CD4-positive, alpha-beta T cell treated with Interleukin-12 subunit alpha and Interleukin-12 subunit beta, for 1 hour (primary cell): ENCODE measurements at regions not wholly inside any gene's neighbourhood (a gene's known extent, or its start where the extent isn't known, plus 50 kb on each side); places are given as distances from the start of the nearest gene placed in this dataset.
"Not testable (repeated sequence)": the region's sequence is repeated elsewhere in the genome, so short reads cannot be mapped to it uniquely, and the experiment has no call there.

Source experiments
- DNase-seq: peaks from one replicate; pipeline ENCODE4 v3.0.0-alpha.2; 2020

DNA sequence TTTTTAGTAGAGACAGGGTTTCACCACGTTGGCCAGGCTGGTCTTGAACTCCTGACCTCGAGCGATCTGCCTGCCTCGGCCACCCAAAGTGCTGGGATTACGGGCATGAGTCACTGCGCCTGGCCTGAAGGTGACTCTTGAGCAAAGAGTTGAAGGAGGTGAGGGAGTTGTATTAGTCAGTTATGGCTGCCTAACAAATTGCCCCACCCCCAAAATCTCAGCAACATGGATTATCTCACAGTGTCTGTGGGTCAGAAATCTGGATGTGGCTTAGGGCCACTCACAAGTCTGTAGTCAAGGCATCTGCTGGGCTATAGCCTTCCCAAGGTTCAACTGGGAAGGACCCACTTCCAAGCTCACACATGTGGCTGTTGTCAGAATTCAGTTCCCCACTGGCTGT, 52.8 kb upstream of the ADGRE5 start:
- DNase-seq = no peak

DNA sequence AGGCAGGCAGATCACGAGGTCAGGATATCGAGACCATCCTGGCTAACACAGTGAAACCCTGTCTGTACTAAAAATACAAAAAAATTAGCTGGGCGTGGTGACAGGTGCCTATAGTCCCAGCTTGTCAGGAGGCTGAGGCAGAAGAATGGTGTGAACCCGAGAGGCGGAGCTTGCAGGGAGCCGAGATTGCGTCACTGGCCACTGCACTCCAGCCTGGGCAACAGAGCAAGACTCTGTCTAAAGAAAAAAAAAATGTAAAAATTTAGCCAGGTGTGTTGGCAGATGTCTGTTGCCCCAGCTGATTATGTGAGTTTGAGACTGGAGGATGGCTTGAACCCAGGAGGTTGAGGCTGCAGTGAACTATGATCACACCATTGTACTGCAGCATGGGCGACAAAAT, 54.2 kb upstream of the ADGRE5 start:
- not testable (repeated sequence) for DNase-seq

DNA sequence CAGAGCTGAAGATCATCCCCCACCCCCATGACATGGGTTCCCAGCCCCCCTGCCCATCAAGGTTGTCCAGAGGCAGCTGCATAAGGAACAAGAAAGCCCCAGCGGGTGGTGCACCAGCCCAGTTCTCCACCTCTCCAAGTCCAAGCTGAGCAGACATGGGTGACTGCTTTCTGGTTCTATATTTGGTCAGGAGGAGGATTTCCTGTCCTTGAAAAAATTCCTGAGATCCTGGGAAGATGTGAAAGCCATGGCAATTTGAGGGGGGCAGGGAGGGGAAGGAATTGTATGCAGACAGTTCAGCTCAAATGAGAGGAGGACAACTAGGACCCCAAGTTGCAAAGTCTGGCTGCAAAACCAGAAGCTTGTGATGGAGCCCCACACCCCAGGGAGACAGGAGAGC, 55.4 kb upstream of the ADGRE5 start:
- no peak for DNase-seq

DNA sequence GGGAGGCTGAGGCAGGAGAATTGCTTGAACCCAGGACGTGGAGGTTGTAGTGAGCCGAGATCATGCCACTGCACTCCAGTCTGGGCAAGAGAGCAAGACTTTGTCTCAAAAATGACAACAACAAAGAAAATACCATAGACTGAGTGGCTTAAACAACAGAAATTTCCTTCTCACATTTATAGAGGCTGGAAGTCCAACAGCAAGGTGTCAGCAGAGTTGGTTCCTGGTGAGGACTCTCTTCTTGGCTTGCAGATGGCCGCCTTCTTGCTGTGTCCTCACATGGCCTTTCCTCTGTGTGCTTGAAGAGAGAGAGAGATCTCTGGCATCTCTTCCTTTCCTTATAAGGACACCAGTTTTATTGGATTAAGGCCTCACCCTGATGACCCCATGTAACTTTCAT, 56.1 kb upstream of the ADGRE5 start:
- no peak for DNase-seq

DNA sequence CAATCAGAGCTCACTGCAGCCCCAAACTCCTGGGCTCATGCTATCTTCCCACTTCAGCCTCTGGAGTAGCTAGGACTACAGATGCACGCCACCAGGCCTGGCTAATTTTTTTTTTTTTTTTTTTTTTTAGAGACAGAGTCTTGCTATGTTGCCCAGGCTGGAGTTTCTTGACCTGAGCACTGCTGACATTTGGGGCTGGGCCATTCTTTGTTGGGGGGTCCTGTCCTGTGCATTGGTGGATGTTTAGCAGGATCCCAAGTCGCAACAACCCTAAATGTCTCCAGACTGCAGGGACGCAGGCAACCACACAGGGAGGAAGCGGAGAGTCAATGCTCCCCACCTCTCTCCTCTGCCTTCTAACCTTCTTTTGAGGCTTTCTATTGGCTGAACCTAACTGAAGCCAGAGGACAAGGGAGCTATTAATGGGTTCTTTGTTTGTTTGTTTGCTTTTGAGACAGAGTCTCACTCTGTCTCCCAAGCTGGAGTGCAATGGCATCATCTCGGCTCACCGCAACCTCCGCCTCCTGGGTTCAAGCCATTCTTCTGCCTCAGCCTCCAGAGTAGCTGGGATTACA, 58.3 kb upstream of the ADGRE5 start:
- no peak for DNase-seq

DNA sequence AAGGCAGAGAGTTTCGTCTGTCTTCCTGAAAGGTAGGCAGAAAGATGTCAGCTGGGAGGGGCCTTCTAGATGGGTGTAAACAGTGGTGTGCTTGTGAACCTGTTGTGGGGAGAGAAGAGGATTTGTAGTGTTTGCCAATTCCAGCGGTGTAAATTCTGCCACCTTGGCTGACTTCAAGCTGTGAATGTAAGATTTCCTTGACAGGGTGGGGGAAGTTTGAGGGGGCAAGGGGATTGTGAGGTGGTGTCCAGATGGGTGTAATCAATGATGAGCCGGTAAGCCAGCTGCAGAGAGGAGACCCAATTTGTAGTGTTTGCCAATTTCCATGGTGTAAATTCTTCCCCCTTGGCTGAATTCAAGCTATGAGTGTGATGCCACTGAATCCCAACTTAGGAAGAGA, 61.0 kb upstream of the ADGRE5 start:
- DNase-seq = no peak

DNA sequence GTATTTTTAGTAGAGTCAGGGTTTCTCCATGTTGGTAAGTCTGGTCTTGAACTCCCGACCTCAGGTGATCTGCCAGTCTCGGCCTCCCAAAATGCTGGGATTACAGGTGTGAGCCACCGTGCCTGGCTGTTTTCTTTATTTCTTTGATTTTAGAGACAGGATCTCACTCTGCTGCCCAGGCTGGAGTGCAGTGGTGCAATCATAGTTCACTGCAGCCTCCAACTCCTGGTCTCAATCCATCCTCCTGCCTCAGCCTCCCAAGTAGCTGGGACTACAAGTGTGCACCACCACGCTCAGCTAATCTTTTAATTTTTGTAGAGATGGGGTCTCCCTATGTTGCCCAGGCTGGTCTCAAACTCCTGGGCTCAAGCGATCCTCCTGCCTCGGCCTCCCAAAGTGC, 61.5 kb upstream of the ADGRE5 start:
- not testable (repeated sequence) for DNase-seq

DNA sequence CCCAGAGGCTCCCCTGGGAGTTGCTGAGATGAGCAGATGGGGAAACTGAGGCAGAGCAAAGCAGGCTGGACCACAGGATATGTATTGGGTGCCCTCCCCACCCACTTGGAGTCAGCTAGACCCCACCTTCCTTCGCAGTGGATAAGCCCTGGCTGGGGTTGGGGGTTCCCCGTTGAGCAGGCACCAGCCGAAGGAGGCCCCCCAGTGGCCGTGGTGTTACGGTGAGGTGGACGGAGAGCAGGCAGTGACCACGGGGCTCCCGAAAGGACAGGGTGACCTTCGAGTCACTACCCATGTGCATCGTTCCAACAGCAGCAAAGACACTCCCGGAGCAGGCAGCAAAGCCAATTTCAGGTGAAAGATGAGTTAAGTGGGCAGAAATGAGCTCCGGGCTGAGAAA, 62.4 kb upstream of the ADGRE5 start:
- DNase-seq = no peak

DNA sequence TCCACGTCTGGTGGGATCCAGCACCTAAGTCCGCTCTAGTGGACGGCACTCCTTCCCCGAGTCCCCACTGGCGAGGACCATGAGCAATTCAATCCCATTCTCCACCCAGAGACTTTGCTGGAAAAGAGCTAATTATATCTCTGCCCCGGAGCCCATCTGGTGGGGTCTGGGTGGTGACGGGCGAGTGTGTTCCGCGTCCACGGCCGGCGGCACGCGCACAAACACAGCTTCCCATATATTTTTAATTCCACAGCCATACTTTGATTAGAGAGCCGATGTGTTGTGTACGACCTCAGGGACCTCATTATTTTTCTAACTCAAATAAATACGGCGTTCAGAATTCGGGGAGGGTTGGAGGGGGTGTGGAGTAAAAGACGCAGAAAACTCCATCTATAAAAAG, 64.1 kb upstream of the ADGRE5 start:
- no peak for DNase-seq

DNA sequence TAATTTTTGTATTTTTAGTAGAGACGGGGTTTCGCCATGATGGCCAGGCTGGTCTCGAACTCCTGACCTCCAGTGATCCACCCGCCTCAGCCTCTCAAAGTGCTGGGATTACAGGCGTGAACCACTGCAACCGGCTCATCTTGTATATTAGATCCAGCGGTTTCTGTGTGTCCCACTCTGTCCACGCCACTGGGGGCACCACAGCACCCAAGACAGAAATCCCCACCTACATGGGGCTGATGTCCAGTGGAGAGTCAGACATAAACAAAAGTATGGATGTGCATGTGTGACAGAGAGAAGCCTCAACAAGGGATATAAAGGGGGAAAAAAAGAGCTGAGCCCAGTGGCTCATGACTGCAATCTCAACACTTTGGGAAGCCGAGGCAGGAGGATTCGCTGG, 65.8 kb upstream of the ADGRE5 start:
- DNase-seq = no peak

DNA sequence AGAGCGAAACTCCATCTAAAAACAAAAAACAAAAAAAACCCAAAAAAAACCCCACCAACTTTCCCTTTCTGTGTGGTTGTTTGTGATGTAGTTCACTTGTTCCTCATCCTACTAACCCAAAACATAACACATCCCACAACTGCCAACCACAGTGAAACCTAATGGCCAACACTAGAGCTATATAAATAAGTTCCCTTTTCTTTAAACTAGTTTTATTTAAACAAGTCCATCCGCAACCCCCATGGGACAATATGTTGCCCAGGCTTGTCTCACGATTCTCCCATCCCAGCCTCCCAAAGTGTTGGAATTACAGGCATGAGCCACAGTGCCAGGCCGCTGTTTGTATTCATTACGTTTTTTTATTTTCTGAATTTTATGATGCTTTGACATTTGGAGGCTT, 71.2 kb upstream of the ADGRE5 start:
- no peak for DNase-seq

DNA sequence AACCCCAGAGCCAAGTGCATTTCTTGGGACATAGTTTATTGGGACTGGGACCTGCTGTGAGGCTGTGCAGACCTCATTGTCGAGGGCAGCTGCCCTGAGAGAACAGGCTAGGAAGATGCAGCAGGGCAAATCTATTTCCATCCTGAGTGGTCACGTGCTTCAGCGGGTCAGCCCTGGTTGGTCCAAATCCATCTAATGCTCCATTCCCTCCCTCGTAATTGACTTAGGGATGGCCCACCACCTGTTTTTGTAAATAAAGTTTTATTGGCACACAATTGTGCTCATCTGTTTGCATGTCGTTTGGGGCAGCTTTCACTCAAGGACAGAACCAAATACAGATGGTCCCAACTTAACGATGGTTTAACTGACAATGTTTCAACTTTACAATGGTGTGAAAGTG, 75.5 kb upstream of the ADGRE5 start:
- no peak for DNase-seq

DNA sequence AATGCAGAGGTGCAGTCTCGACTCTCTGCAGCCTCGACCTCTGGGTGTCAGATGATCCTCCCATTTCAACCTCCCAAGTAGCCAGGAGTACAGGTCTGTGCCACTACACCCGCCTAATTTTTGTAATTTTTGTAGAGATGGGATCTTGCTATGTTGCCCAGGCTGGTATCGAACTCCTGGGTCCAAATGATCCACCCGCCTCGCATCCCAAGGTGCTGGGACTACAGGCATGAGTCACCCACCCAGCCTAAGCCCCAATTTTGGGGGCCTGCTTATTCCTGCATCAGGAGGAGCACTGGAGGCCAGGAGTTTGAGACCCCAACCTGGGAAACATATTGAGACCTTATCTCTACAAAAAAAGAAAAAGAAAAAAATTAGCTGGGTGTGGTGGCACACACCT, 80.1 kb upstream of the ADGRE5 start:
- no peak for DNase-seq

DNA sequence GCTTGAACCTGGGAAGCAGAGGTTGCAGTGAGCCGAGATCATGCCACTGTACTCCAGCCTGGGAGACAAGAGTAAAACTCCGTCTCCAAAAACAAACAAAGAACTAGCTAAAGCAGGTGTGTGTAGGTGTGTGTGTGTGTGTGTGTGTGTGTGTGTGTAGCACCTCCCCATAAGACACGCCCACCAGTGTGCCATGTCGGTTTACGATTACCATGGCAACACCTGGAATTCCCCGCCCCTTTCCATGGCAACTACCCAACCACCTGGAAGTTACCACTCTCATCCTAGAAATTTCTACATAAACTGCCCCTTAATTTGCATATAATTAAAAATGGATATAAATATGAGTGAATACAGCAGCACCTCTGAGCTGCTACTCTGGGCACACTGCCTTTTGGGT, 80.9 kb upstream of the ADGRE5 start:
- DNase-seq = no peak

DNA sequence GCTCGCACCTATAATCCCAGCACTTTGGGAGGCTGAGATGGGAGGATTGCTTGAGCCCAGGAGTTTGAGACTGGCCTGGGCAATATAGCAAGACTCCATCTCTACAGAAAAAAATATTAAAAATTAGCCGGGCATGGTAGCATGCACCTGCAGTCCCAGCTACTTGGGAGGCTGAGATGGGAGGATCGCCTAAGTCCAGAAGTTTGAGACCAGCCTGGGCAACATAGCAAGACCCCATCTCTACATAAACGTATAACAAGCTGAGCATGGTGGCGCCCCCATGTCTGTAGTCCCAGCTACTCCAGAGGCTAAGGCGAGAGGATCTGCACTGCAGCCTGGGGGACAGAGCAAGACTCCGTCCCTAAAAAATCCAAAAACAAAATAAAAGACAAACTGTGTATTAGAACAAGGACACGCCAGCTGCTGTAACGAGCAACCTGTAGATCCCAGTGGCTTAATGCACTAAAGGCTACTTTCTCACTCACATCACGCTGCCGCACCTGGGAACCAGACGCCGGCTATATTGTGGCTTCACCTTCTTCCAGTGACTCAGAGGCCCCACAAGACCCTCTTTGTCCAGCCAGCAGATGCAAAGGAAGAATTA, 81.9 kb upstream of the ADGRE5 start:
- not testable (repeated sequence) for DNase-seq

DNA sequence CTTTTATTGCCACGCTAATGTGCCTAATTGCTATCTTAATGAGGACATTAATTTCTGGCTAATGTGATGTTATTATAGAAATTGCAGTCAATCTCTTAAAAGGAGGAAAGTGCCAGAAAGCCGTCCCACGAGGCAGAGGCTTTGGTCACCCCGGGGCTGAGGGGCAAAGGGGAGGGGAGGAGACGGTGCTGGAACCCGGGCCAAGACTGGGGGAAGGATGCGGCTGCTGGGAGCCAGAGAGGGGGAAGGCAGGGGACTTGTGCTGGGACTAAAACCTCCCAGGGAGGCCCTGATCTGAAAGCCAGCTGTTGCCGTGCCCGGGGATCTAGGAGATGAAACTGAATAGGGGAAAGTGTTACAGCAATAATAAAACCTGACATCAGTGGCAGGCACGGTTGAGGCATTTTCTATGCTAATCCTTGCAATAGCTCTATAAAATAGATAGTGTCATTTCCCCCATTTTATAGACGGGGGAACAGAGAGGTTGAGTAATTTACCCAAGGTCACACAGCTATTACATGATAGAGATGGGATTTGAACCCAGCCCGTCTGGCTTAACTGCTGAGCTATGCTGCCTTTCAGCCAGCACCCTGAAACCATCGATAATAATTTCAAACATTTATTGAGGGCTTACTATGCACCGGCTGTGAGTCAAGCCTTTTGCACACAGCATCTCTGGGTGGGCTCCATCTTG, 83.2 kb upstream of the ADGRE5 start:
- DNase-seq = not testable (repeated sequence)

DNA sequence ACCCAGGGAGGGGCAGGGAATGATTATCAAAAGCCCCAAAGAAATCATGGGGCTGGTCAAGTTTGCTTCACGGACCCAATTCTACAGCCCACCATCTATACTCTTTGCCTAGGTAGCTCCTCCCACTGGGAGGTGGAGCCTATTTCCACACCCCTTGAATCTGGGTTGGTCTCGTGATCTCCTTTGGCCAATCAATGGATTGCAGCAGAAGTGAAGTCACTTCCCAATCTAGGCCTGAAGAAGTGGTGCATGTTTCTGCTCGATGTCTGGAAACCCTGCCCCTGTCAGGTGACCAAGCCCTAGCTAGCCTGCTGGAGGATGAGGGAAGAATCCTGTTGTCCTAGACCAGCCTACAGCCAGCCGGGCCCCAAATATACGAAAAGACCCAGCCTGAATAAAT, 86.3 kb upstream of the ADGRE5 start:
- DNase-seq = peak; percentile 13

DNA sequence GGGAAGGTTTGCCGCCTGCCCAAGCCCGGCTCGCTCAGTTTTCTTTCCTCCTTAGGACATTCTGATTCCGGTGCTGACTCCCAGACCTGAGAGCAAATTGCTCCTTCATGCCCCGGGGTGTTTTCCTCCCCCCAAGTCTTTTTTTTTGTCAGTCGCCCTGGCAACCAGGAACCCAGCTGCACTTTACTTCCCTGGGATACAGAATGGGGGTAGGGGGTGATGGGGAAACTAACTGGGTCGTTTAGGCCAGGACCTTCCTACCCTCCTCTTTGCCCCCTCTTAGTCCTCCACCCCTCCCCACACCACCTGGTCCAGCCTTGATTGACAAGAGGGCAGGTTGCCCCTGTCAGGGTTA, 87.5 kb upstream of the ADGRE5 start:
- not testable (repeated sequence) for DNase-seq

DNA sequence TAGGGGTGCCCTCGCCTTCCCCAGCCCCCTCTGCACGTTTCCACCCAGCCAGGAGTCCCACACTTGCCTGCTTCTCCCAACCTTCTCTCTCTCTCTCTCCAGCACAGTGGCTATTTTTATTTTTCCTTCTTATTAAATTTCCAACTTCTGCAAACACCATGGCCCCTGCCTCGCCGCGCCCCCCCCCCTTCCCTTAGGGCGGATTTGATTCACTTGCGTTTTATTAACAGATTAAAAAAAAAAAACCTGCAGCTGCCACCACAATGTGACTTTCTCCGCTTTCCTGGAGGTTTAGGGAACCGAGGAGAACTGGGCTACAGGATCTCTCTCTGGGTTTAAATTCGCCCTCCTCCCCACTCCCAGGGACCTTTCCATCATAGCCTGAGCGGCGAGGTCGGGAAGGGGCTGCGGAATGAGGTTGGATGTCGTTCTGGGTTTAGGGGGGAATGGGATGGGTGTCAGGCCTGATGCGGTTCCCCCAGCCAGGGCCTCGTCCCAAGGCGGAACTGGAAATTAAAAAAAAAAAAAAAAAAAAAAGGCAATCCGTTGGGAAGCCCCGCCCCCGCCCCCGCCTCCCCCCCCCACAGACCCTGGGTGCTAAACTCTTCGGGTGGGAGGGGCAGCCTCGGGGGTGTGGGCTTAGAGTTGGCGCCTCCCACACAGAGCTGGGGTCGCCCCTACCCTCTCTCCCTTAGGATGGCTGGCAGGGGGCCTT, 87.3 kb upstream of the ADGRL1 start:
- DNase-seq = not testable (repeated sequence)

DNA sequence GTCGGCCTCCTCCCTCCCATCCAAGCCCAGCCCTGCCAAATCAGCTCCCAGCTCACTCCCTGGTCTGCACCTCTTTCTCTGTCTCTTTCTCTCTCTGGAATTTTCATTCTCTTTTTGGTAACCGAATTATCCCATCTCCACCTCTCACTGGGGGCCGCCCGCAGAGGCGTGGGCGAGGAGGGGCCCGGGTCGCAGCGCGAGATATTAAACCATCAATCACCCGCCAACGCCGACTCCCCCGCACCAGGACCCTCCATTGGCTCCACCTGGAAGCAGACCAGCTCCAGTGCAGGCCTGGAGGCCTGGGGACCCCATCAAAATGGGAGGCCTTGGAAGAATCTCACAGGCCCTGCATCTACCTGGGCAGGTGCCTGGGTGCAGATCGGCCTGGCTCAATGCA, 83.8 kb upstream of the ADGRL1 start:
- not testable (repeated sequence) for DNase-seq

DNA sequence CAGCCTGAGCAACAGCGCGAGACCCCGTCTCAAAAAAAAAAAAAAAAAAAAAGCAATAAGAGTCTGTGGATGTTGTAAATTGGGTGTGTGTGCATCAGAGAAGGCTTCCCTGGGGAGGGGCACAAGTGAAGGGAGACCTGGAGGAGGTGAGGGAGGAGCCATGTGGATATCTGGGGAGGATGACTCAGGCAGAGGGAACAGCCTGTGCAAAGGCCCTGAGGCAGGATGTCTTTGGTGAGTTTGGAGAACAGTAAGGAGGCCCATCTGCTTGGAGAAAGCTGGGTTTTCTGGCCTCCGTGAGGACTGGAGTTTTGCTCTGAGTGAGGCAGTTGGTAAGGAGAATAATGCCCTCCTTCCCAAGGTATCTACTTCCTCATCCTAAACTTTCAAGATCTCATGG, 81.9 kb upstream of the ADGRL1 start:
- DNase-seq = not testable (repeated sequence)

DNA sequence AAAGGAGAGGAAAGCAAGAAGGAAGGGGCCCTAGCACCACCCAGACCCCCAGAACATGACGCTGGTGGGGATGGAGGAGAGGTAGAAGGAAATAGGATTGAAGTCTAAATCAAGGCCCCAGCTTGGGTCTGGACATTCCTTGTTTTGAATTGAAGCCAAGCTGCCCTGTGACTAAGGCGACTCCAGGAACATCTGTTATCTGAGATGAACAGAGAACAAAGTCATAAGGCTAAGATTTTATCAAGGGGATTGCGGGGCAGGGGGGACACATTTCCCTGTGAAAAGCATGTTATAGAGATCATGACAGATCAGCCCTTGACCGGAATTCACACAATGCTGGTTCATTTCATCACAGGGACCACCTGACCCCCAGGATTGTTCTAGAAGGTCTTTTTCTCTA, 80.6 kb upstream of the ADGRL1 start:
- DNase-seq = not testable (repeated sequence)

DNA sequence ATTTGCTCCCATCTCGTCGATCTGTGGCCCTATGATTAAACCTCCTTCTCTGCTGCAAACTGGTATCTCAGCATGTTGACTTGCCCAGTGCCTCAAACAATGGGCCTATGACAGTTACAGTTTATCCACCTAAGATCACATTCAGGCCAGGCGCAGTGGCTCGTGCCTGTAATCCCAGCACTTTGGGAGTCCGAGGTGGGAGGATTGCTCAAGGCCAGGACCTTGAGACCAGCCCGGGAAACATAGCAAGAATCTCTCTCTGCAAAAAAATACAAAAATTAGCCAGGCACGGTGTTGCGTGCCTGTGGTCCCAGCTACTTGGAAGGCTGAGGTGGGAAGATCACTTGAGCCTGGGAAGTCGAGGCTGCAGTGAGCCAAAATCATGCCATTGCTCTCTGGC, 79.8 kb upstream of the ADGRL1 start:
- not testable (repeated sequence) for DNase-seq
